DMS153 treated with DMSO at 0.1 percent for 48 hours (cell line): ENCODE measurements at regions not wholly inside any gene's neighbourhood (a gene's known extent, or its start where the extent isn't known, plus 50 kb on each side); places are given as distances from the start of the nearest gene placed in this dataset.
"Not testable (repeated sequence)": the region's sequence is repeated elsewhere in the genome, so short reads cannot be mapped to it uniquely, and the experiment has no call there.

ENCODE experiments used
- DNase-seq: peaks from one replicate; lab custom pipeline; 2025; ENCODE audit not compliant: unreplicated experiment; lab: John Stamatoyannopoulos, UW

DNA sequence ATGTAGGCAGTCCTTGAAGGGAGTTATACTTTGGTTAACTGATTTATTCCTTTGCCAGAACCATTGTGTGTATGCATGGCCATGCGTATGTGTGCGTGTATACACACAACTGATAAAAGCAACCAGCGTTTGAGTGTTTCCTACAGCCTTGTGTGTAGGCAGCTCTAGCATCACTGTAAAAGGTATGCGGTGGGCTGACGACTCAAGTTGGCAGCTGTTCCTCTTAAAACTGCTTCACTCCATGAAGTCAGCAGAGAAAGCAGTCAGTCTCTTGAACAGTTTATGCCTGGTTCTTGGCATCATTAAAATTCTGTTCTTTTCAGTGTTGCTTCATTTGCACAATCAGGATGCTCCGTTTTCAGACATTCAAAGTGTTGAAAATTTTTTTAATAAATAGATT is 103.5 kb upstream of the FRMPD4 start:
- DNase-seq, result no peak

DNA sequence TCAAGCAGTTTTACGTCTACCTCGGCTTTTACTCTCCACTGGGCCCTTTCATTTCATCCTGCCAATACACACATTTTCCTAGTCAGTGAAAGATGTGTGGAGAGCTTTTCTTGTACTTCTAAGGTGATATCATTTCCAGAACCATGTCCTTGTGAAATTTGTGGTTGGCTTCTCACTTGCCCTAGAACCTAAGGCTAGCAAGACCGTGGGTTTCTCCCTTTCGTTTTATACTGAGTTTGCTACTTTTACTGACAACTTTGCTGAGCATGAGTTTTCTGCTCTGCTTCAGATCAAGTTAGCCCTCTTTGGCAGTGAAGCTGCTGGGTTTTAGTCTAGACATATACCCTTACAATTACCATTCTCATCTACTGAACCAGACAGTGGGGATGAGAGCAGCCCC is 95.7 kb upstream of the FRMPD4 start:
- DNase-seq, result no peak

DNA sequence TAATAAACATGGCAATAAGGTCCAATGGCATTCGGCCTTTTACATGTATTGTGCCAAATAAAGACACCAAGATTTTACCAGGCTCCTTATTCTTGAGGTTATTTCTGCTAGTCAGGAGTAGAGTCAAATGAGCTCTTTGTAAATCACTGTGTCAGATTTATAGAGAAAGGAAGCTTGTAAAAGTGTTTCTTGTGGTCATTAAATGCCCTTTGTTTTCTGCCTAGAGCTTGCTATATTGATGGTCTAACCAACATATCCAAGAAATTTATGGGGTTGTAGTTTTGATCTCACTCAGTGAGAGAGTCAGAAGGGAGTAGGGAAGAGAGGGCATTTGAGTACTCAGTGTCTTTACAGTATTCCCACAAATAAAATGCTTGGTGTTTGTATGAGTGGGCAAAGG is 86.2 kb upstream of the FRMPD4 start:
- DNase-seq, result no peak

DNA sequence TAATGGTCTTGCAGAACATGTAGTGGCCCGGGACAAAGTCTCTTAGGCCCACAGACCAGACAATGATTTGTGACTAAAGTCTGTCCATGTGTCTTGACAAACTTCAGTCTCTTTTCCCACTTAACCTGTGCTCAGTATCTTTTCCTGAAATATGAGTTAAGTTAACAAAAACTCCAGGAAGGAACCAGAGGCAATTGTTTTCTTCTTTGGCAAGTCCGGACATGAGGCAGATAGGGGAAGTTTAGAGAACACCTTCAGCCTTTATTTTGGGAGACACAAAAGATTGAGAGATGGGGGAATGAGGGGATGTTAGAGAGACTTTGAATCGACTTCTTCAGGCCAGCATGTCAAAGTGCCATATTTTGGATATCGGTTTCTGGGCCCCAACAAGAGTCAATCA is 80.2 kb upstream of the FRMPD4 start:
- no peak for DNase-seq

DNA sequence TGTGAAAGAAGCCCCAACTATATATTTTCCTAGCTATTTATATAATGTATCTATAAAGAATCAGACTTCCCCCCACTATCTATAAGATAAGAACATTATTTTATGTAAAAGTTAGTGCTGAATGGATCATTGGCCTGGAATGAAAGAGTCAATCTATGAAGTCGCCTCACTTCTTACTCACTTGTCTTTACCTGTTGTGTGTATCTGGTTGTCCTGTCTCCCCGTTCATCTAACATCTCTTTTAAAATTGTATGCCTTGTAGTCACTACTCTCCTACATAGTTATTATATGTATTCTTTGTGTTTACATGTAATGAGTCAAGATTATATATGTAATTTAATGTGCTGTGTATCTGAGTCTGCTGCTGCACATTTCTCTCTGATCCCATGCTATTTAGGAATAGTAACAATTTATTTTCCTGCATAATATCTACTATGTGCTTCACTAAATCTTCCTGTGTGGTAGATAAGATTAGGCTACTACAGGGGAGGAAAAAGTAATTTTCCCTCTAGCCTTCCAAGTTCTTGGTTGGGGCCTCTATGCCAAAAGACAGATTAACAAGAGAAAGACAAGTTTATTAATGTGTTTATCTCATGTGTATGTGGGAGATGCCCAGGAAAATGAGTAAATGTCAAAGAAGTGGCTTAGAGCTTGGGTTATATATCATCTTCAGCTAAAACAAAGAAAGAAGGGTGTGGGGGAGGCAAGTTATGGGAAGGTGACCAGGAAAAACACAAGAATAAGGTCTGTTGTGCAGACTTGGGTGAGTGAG is 77.6 kb upstream of the FRMPD4 start:
- no peak for DNase-seq

DNA sequence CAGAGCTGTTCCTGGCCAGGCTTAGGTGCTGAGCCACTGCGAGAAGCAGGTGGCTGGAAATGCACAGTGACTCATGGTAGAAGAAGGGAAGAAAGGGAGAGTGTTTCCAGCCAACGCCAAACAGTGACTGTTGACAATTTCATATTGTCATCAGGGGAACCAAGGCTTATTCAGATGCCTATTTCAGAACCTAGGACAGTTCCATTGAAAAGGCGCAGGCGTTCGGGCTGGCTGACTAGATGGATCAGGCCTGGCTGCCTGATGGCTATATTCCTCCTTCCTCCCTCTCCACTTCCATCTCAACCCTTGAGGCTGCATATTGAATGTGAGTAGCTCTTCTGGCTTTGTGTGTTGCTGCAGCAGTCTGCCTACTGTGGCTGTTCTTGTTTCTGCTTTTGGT is 73.0 kb upstream of the FRMPD4 start:
- no peak for DNase-seq

DNA sequence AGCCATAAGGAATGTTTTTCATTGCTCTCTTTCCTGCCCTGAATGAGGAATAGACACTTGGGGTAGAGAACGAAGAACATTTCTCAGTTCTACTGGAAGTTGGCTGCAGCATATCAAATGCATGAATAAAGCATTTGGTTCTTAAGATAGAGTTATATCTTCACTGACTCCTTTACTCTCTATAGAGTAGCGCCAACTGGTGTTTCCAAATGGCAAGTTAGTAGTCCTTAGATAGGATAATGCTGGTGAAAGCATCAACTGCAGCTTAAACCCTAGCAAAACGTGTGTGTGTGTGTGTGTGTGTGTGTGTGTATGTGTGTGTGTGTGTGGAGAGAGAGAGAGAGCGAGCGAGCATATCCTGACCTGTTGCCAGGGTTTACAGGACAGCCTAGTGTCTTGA is 62.2 kb upstream of the FRMPD4 start:
- no peak for DNase-seq

DNA sequence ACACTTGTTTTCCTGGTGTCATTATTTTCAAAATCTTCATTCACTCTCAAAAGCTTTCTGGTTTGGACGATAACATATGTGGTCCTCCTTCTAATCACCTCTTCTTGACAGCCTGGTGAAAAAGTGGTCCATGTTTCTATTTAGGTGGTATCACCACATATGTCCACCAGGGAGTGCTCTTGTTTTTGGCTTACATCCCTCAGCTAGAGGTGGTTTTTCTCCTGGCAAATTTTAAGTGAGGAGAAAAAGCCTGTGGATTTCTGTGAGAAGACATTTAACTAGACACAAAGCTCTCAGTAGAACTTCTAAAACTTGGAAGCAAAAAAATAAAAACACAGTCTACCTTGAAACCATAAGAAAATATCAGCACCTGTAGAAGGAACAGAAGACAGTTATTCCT is 58.0 kb upstream of the FRMPD4 start:
- DNase-seq, result peak; percentile 18

DNA sequence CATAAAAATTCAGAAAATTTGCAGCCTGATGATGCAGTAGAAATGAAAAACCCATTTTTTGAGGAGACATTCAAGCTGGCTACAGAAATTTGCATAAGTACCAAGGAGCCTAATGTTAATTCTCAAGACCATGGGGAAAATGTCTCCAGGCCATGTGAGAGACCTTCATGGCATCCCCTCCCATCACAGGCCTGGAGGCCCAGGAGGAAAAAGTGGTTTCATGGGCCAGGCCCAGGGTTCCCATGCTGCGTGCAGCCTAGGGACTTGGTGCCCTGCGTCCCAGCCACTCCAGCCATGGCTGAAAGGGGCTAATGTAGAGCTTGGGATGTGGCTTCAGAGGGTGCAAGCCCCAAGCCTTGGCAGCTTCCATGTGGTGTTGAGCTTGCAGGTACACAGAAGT is 55.3 kb upstream of the FRMPD4 start:
- not testable (repeated sequence) for DNase-seq
